ENCODE measurements at regions not wholly inside any gene's neighbourhood (a gene's known extent, or its start where the extent isn't known, plus 50 kb on each side); places are given as distances from the start of the nearest gene placed in this dataset.

GRCh38 chr17:79538291-79538690 is 72.6 kb downstream of the RBFOX3 start:
- Histone ChIP-seq H2AFZ (ENCODE audit: low read length) (no peak overlapping the region), H3K79me2 (ENCODE audit: insufficient read depth, low read length) (no peaks in the 10 kb centered on the region), H4K8ac (replicated peaks; ENCODE audit: insufficient read length, low read depth, low read length) (no peak overlapping the region), H2BK20ac (ENCODE audit: low read depth, low read length, poor library complexity, severe bottlenecking) (no peak overlapping the region), H2BK15ac (ENCODE audit: low read depth, low read length) (no peak overlapping the region), H3K56ac (ENCODE audit: insufficient read length, low read depth, low read length) (no peak overlapping the region), H3K18ac (ENCODE audit: insufficient read length, low read depth, low read length) (no peak overlapping the region), H3K14ac (ENCODE audit: insufficient read depth, low read length) (no peak overlapping the region; the same call in 1 of the 2 replicates), H3K9me3 (ENCODE audit: control insufficient read depth, low read depth, low read length) (no peaks in the 10 kb centered on the region), H2BK12ac (ENCODE audit: insufficient read length, low read depth, low read length) (no peak overlapping the region), H3K4me1 (ENCODE audit: insufficient read depth, low read length) (no peaks in the 10 kb centered on the region), H3T11ph (ENCODE audit: low read length) (no peak overlapping the region), H4K5ac (ENCODE audit: insufficient read length, low read depth, low read length) (no peak overlapping the region), H3K79me1 (ENCODE audit: insufficient read depth, low read depth, low read length, poor library complexity, severe bottlenecking) (no peaks in the 10 kb centered on the region), H3K4ac (ENCODE audit: low read depth, low read length) (no peak overlapping the region), H2BK5ac (ENCODE audit: insufficient read length, low read length) (no peak overlapping the region), H3K9ac (ENCODE audit: extremely low read depth, insufficient read length, low read length) (no peak overlapping the region), H2AK5ac (ENCODE audit: insufficient read length, low read length) (no peak overlapping the region), H3K23me2 (ENCODE audit: insufficient read length, low read depth, low read length, poor library complexity, severe bottlenecking) (no peaks in the 10 kb centered on the region), H4K20me1 (ENCODE audit: control insufficient read depth, insufficient read depth, insufficient read length) (no peaks in the 10 kb centered on the region), H4K91ac (ENCODE audit: insufficient read length, low read depth, low read length) (no peak overlapping the region), H3K23ac (ENCODE audit: insufficient read length, low read depth, low read length) (no peak overlapping the region), H2BK120ac (ENCODE audit: low read depth, low read length, poor library complexity, severe bottlenecking) (no peak overlapping the region), H3K4me2 (ENCODE audit: insufficient read depth, insufficient read length, low read length) (no peak overlapping the region), H3K27ac (ENCODE audit: insufficient read length, low read depth, low read length) (no peak overlapping the region), H3K27me3 (ENCODE audit: insufficient read depth, low read length) (no peaks in the 10 kb centered on the region)
- no peak overlapping the region; a peak in 1 of 7 replicates for H3K27ac Mint-ChIP-seq
- no peak for DNase-seq
- no peak overlapping the region for H3K4me3 Mint-ChIP-seq
- no peak for TF ChIP-seq CTCF (conservative IDR thresholded peaks at IDR 0.05)
- no CpG with 5 or more reads among the region's 6 CpGs for WGBS (ENCODE audit: extremely low coverage, insufficient read length, low lambda C conversion rate)
- no peaks in the 10 kb centered on the region for H3K9me3 Mint-ChIP-seq
- H3K36me3 Mint-ChIP-seq (ENCODE audit: insufficient read depth in 1 of 3, low read depth in 3 of 3) = no peaks in the 10 kb centered on the region
- peaks cover 3% of the 10 kb centered on the region in 2 experiments; a peak in 2 of 4 replicates for H3K4me1 Mint-ChIP-seq
- H3K27me3 Mint-ChIP-seq (ENCODE audit: low read depth) = peaks cover 10% of the 10 kb centered on the region

Measured in H9 (cell line).